HG03064 (cell line): ENCODE measurements at regions not wholly inside any gene's neighbourhood (a gene's known extent, or its start where the extent isn't known, plus 50 kb on each side); places are given as distances from the start of the nearest gene placed in this dataset.

Source experiments
- ATAC-seq: cut with Tn5 transposase; IDR thresholded peaks from one replicate; pipeline ENCODE4 v1.9.1; 2021; ENCODE audit warnings: low read depth; ENCODE audit not compliant: unreplicated experiment

GRCh38 chr2:9086465-9086864, 83.0 kb upstream of the MBOAT2 start:
- no peak for ATAC-seq

- ATAC-seq, result no peak
Measured at GRCh38 chr2:9085353-9085752, 81.9 kb upstream of the MBOAT2 start.

GRCh38 chr2:9083287-9083686, 79.8 kb upstream of the MBOAT2 start:
- ATAC-seq, result no peak

- ATAC-seq, result no peak
Measured at GRCh38 chr2:9082158-9082557, 78.7 kb upstream of the MBOAT2 start.

- ATAC-seq, result no peak
Measured at GRCh38 chr2:9081750-9082149, 78.3 kb upstream of the MBOAT2 start.

GRCh38 chr2:9078405-9078804, 74.9 kb upstream of the MBOAT2 start:
- no peak for ATAC-seq

- no peak for ATAC-seq
Measured at GRCh38 chr2:9077691-9078090, 74.2 kb upstream of the MBOAT2 start.

- no peak for ATAC-seq
Measured at GRCh38 chr2:9076755-9077154, 73.3 kb upstream of the MBOAT2 start.

GRCh38 chr2:9076210-9076609, 72.7 kb upstream of the MBOAT2 start:
- no peak for ATAC-seq

GRCh38 chr2:9074930-9075329, 71.4 kb upstream of the MBOAT2 start:
- no peak for ATAC-seq

GRCh38 chr2:9071584-9072124, 68.2 kb upstream of the MBOAT2 start:
- ATAC-seq, result no peak

GRCh38 chr2:9071032-9071431, 67.5 kb upstream of the MBOAT2 start:
- no peak for ATAC-seq

- ATAC-seq, result no peak
Measured at GRCh38 chr2:9069543-9069942, 66.1 kb upstream of the MBOAT2 start.

GRCh38 chr2:9065901-9066300, 62.4 kb upstream of the MBOAT2 start:
- no peak for ATAC-seq

GRCh38 chr2:9063023-9063606, 59.6 kb upstream of the MBOAT2 start:
- ATAC-seq, result no peak

- no peak for ATAC-seq
Measured at GRCh38 chr2:9060819-9061218, 57.3 kb upstream of the MBOAT2 start.

- ATAC-seq, result no peak
Measured at GRCh38 chr2:9057939-9058761, 54.7 kb upstream of the MBOAT2 start.

GRCh38 chr2:9055471-9055870, 52.0 kb upstream of the MBOAT2 start:
- no peak for ATAC-seq

- no peak for ATAC-seq
Measured at GRCh38 chr2:9053534-9053931, 50.0 kb upstream of the MBOAT2 start.
